Activated T-helper 1 cell treated with anti-CD3 and anti-CD28 coated beads, Interleukin-12 subunit alpha, Interleukin-12 subunit beta, Interleukin-2, Interleukin-4 antibody, amounts not matched to agents 30 ng/mL and 10 ng/mL and 1 ng/mL, durations not matched to agents 14 hours and 24 hours and 36 hours (primary cell): ENCODE measurements at regions not wholly inside any gene's neighbourhood (a gene's known extent, or its start where the extent isn't known, plus 50 kb on each side); places are given as distances from the start of the nearest gene placed in this dataset.

ENCODE experiments used
- DNase-seq: peaks from one replicate; pipeline ENCODE4 v3.0.0; 2021; ENCODE audit warnings: low spot score
- H3K27ac Mint-ChIP-seq: one replicate; pipeline ENCODE4 v1.8.0; 2021; ENCODE audit warnings: mild to moderate bottlenecking, mixed read lengths
- H3K27me3 Mint-ChIP-seq: one replicate; pipeline ENCODE4 v1.8.0; 2022; ENCODE audit warnings: mild to moderate bottlenecking, moderate library complexity, mixed read lengths; ENCODE audit not compliant: insufficient read depth
- H3K36me3 Mint-ChIP-seq: one replicate; pipeline ENCODE4 v1.8.0; 2021; ENCODE audit warnings: low read depth, mixed read lengths
- H3K4me1 Mint-ChIP-seq: one replicate; pipeline ENCODE4 v1.8.0; 2021; ENCODE audit warnings: low read depth, mixed read lengths
- H3K4me3 Mint-ChIP-seq: one replicate; pipeline ENCODE4 v1.8.0; 2021; ENCODE audit warnings: mild to moderate bottlenecking, moderate library complexity, mixed read lengths
- H3K9me3 Mint-ChIP-seq: one replicate; pipeline ENCODE4 v1.8.0; 2021; ENCODE audit warnings: mixed read lengths
- intact Hi-C: fragments of 100-400 bp; cut with micrococcal nuclease; formaldehyde crosslinking; loops from one replicate; pipeline ENCODE4 v1.15.1; 2024

GRCh38 chr18:24964216-24964615, 387.8 kb downstream of the ZNF521 start:
- no peak for DNase-seq

DNA sequence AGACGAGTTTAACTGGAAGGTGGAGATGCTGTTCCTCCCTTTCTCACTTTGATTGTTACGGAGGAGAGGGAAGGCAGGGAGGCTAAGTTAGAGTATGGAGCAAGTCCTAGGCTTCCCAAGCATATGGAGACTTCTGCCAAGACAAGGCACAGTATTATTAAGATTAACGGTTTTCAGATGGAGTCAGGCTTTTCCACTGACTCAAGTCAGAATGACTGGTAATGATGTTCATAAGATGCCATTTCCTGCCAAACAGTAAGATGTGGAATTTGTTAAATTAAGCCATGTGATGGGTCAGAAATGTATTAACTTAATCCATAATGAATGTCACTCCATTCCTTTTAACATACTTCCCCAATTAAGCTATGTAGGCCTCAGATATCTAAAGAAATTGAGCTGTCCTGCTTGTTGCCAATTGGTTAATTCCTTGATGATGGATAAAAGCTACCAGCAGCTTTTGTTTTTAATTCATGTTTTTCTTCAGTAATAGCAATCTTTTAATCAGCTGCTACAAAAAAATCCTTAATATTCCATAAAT, 383.7 kb downstream of the ZNF521 start:
- H3K36me3 Mint-ChIP-seq = no peaks in the 10 kb centered on the region
- H3K9me3 Mint-ChIP-seq = peaks cover 3% of the 10 kb centered on the region
- H3K27me3 Mint-ChIP-seq = no peaks in the 10 kb centered on the region
- H3K27ac Mint-ChIP-seq = no peak overlapping the region
- intact Hi-C loops = no loop called here
- DNase-seq = no peak
- no peaks in the 10 kb centered on the region for H3K4me1 Mint-ChIP-seq
- no peak overlapping the region for H3K4me3 Mint-ChIP-seq

More at GRCh38 chr18:24964216-24964615, 387.8 kb downstream of the ZNF521 start:
- Mint-ChIP-seq H3K9me3 (no peaks in the 10 kb centered on the region), H3K27me3 (no peaks in the 10 kb centered on the region), H3K27ac (no peak overlapping the region), H3K36me3 (no peaks in the 10 kb centered on the region), H3K4me1 (no peaks in the 10 kb centered on the region), H3K4me3 (no peak overlapping the region)
- intact Hi-C loops = no loop called here

DNA sequence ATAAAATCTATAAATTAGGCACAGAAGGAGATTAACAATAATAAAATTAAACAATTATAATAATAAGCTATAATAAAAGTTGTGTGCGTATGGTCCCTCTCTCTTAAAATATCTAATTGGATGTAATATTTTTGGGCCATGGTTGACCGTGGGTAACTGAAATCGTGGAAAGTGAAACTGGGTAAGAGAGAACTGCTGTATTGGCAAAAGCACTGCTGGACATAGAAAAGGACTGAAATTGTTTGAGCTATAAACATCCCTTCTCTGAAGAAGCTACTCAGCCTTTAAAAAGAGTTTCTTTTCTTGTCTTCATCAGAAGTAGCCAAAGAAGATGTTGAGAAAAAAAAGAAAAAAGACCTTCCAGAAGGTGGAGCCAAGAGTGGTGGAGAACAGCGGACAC, 379.4 kb downstream of the ZNF521 start:
- Mint-ChIP-seq H3K36me3 (no peaks in the 10 kb centered on the region), H3K27ac (no peak overlapping the region), H3K4me3 (no peak overlapping the region), H3K27me3 (peaks cover 2% of the 10 kb centered on the region), H3K9me3 (peaks cover 3% of the 10 kb centered on the region), H3K4me1 (no peaks in the 10 kb centered on the region)
- no peak for DNase-seq
- intact Hi-C loops = no loop called here

DNA sequence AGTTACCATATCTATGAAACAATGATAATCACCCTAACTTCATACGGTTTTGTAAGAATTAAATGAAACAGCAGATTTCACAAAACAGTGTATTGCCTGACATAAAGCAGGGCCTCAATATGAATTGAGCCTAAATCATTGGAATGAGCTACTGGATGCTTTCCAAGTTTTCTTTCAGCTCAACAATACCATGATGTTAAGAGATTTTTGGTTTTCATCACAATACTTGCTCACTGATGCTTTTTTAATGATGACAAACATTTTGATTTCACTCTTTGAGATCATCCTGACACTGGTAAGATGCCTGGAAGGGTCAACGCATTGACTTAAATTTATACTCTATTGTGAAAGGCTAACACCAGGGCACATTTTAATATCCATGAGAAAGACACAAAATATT, 377.5 kb downstream of the ZNF521 start:
- H3K27ac Mint-ChIP-seq = no peak overlapping the region
- H3K4me3 Mint-ChIP-seq = no peak overlapping the region
- no peak for DNase-seq
- H3K36me3 Mint-ChIP-seq = no peaks in the 10 kb centered on the region
- H3K9me3 Mint-ChIP-seq = peaks cover 3% of the 10 kb centered on the region
- no peaks in the 10 kb centered on the region for H3K4me1 Mint-ChIP-seq
- peaks cover 2% of the 10 kb centered on the region for H3K27me3 Mint-ChIP-seq
- intact Hi-C loops = no loop called here

DNA sequence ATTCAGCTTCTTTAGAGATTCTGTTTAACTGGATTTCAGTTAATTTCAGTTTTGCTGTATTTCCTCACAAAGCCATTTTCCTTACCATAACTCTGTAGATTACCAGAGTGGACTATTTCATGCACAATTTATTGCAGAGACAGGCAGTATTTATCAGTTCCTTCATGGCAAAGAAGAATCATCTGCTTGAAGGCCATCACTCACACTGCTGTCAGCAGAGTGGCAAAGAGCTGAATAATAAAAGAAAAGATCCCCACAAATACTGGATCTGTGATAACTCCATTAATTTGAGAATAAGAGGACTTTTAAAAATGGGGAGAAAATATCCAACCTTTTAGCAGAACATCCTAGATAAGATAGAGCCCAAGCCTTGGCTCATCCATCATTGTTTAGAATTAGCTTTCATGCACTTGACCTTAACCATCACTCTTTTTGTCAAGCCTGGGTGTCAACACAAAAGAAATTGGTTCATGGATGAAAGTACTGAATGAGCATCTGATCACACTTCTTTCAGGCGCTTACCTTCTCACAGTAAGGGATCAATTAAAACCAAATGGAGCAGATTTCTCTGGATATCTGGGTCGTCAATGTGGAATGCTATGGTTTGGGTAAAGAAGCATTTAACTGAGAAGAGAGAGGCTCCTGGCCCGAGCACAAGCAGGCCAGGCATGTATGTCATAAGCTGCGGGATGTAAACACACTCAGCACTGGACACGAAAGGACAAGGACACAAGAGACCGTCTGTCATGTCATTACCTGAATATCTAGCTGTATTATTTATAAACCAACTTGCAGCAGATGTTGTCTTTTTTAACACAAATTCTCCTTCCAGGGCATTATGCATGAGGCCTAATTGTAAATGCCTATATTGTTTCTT, 376.2 kb downstream of the ZNF521 start:
- Mint-ChIP-seq H3K27me3 (peaks cover 2% of the 10 kb centered on the region), H3K4me1 (no peaks in the 10 kb centered on the region), H3K27ac (no peak overlapping the region), H3K4me3 (no peak overlapping the region), H3K9me3 (peaks cover 3% of the 10 kb centered on the region), H3K36me3 (no peaks in the 10 kb centered on the region)
- intact Hi-C loops = no loop called here
- no peak for DNase-seq

DNA sequence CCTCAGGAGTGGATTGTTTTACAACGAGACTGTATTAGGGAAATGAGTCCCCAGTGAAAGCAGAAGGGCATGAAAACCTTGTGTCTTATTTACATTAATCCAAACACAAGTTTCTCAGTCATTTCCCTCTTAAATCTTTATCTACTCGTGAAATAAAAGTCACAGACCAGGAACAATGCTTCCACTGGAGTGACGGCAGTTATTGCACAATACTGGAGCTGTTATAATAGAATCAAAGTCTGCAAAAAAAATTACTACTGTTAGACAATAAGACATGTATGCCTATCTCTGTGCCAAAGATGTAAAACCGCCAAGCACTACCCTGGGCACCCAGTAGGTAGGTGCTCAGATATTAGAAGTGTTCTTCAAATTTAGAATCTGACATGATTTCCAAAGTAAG, 375.5 kb downstream of the ZNF521 start:
- Mint-ChIP-seq H3K27me3 (peaks cover 2% of the 10 kb centered on the region), H3K27ac (no peak overlapping the region), H3K4me1 (no peaks in the 10 kb centered on the region), H3K36me3 (no peaks in the 10 kb centered on the region), H3K9me3 (no peaks in the 10 kb centered on the region), H3K4me3 (no peak overlapping the region)
- intact Hi-C loops = no loop called here
- DNase-seq = no peak

- DNase-seq = no peak
- H3K9me3 Mint-ChIP-seq = no peaks in the 10 kb centered on the region
- intact Hi-C loops = no loop called here
- no peaks in the 10 kb centered on the region for H3K4me1 Mint-ChIP-seq
- peaks cover 2% of the 10 kb centered on the region for H3K27me3 Mint-ChIP-seq
- no peaks in the 10 kb centered on the region for H3K36me3 Mint-ChIP-seq
- no peak overlapping the region for H3K27ac Mint-ChIP-seq
- no peak overlapping the region for H3K4me3 Mint-ChIP-seq
Measured at GRCh38 chr18:24979235-24979634, 372.7 kb downstream of the ZNF521 start.

GRCh38 chr18:24982831-24983230, 369.1 kb downstream of the ZNF521 start:
- H3K27me3 Mint-ChIP-seq = no peaks in the 10 kb centered on the region
- no peaks in the 10 kb centered on the region for H3K9me3 Mint-ChIP-seq
- intact Hi-C loops = no loop called here
- H3K4me3 Mint-ChIP-seq = no peak overlapping the region
- no peak overlapping the region for H3K27ac Mint-ChIP-seq
- H3K36me3 Mint-ChIP-seq = no peaks in the 10 kb centered on the region
- H3K4me1 Mint-ChIP-seq = no peaks in the 10 kb centered on the region
- DNase-seq = no peak

DNA sequence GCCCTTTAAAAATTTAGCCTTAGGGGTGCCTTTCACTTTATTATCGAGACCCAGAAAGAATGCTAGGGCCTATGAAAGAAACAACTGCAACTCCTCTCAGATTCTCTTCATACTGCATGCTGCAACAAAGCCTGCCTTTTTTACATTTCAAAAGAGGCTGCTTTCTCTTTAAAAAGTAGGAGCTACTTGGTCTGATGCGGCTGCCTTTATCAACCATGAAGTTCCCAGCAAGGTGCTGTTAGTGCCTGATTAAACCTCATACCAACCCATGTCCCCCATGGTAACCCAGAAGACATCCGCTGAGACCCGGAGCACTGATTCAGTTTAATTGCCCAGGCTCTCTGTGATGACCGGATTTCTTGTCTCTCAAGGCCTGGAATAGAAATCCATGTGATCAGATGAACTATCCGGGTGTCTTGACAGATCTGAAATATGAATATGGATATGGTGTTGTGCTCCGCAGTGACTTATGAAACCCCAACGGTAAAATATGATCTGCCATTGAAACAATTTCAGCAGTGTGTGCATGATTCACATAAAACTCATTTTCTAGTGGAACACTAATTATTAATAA, 368.3 kb downstream of the ZNF521 start:
- no peaks in the 10 kb centered on the region for H3K9me3 Mint-ChIP-seq
- intact Hi-C loops = no loop called here
- H3K4me3 Mint-ChIP-seq = no peak overlapping the region
- H3K4me1 Mint-ChIP-seq = no peaks in the 10 kb centered on the region
- H3K27me3 Mint-ChIP-seq = no peaks in the 10 kb centered on the region
- H3K27ac Mint-ChIP-seq = no peak overlapping the region
- no peak for DNase-seq
- no peaks in the 10 kb centered on the region for H3K36me3 Mint-ChIP-seq

- no peak for DNase-seq
- Mint-ChIP-seq H3K27ac (no peak overlapping the region), H3K9me3 (no peaks in the 10 kb centered on the region), H3K27me3 (no peaks in the 10 kb centered on the region), H3K4me1 (no peaks in the 10 kb centered on the region), H3K4me3 (no peak overlapping the region), H3K36me3 (no peaks in the 10 kb centered on the region)
- intact Hi-C loops = no loop called here
Measured at GRCh38 chr18:24985586-24985985, 366.4 kb downstream of the ZNF521 start.

DNA sequence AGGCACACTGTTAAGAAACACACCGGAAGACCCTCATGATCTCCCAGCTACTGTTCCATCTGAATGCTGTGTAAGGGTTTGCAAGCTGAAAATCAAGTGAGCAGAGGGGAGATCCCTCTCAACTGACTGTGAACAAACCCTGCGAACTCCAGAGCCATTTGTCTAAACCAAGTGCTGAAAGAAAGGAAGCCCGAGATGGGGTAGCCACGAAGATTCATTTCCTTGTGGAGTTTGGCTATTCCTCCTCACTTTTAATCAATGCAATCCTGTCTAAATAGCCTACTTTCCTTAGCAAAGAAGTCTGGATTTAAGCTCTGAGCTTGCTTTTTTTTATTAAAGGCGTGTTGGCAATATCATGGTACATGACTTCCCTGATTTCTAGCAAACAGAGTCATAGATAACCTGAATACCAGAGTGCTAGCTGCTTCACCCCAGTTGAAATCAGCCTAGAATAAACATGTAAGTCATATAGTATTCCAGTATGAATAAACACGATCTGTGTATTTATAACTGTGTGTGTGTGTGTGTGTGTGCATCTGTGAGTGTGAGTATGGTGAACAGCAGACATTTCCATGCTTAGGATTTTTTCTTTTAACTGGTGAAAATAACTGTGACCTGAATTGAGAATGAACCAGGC, 365.2 kb downstream of the ZNF521 start:
- DNase-seq = no peak
- no peak overlapping the region for H3K27ac Mint-ChIP-seq
- H3K4me3 Mint-ChIP-seq = no peak overlapping the region
- intact Hi-C loops = no loop called here
- no peaks in the 10 kb centered on the region for H3K4me1 Mint-ChIP-seq
- no peaks in the 10 kb centered on the region for H3K9me3 Mint-ChIP-seq
- H3K36me3 Mint-ChIP-seq = no peaks in the 10 kb centered on the region
- no peaks in the 10 kb centered on the region for H3K27me3 Mint-ChIP-seq

GRCh38 chr18:24987303-24988252, 364.4 kb downstream of the ZNF521 start:
- Mint-ChIP-seq H3K4me3 (no peak overlapping the region), H3K36me3 (no peaks in the 10 kb centered on the region), H3K4me1 (no peaks in the 10 kb centered on the region), H3K9me3 (no peaks in the 10 kb centered on the region), H3K27me3 (no peaks in the 10 kb centered on the region), H3K27ac (no peak overlapping the region)
- DNase-seq = no peak
- intact Hi-C loops = no loop called here
